Neural progenitor cell (in vitro differentiated cells): ENCODE measurements at regions not wholly inside any gene's neighbourhood (a gene's known extent, or its start where the extent isn't known, plus 50 kb on each side); places are given as distances from the start of the nearest gene placed in this dataset.

Experiments
- EZH2 ChIP-seq: fragments of 200-600 bp; sonication (generic); IDR thresholded peaks from 2 replicates; pipeline ENCODE4 v1.6.1; 2017; ENCODE audit warnings: antibody characterized with exemption, mild to moderate bottlenecking, moderate library complexity
- EZH2phosphoT487 ChIP-seq: fragments of 200-600 bp; sonication (generic); IDR thresholded peaks from 2 replicates; pipeline ENCODE4 v1.6.1; 2017; ENCODE audit warnings: antibody characterized with exemption
- TF ChIP-seq, protein P1 (sequence below): fragments of 200-600 bp; sonication (generic); IDR thresholded peaks from 2 replicates; pipeline ENCODE4 v1.5.1; 2017; ENCODE audit warnings: antibody characterized with exemption, mild to moderate bottlenecking

DNA sequence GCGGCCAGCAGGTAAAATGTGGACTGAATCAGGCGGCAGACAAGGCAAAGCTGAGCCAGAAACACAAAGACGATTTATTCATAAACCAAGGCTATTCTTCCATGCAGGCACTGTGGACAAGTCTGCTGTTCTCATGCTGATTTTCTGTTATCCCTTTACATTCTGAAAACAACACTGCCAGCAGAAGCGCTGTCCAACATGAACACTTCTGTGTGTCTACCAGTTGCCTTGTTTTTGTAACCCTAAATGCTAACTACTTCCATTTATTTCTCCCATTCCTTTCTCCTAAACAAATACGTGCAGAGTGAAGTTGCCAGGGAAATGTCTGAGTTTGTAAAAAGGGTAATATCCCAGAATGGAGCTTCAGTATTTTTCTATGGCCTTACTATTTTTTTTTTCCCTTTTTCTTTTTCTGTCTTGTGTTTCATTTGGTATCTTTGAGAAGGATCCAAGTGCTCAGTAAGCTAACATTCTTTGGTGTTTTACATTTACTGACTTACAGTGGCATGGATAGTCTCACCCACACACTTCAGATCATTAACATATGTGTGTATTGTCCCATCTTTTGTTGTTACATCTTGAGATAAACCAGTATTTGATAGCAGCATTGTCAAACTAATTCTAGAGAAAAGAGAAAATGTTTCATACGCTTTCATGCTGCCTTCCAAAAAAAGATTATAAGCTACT is 1308.9 kb upstream of the MAP3K7 start:
- TF ChIP-seq, protein P1, sequence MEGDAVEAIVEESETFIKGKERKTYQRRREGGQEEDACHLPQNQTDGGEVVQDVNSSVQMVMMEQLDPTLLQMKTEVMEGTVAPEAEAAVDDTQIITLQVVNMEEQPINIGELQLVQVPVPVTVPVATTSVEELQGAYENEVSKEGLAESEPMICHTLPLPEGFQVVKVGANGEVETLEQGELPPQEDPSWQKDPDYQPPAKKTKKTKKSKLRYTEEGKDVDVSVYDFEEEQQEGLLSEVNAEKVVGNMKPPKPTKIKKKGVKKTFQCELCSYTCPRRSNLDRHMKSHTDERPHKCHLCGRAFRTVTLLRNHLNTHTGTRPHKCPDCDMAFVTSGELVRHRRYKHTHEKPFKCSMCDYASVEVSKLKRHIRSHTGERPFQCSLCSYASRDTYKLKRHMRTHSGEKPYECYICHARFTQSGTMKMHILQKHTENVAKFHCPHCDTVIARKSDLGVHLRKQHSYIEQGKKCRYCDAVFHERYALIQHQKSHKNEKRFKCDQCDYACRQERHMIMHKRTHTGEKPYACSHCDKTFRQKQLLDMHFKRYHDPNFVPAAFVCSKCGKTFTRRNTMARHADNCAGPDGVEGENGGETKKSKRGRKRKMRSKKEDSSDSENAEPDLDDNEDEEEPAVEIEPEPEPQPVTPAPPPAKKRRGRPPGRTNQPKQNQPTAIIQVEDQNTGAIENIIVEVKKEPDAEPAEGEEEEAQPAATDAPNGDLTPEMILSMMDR, result no peak
- TF ChIP-seq EZH2 (no peak), EZH2phosphoT487 (no peak)
